GM12891 (cell line): ENCODE measurements at regions not wholly inside any gene's neighbourhood (a gene's known extent, or its start where the extent isn't known, plus 50 kb on each side); places are given as distances from the start of the nearest gene placed in this dataset.

ENCODE experiments used
- PAX5 ChIP-seq: IDR thresholded peaks from 2 replicates; pipeline ENCODE4 v1.6.1; 2011; ENCODE audit warnings: low read length, moderate library complexity, mild to moderate bottlenecking; ENCODE audit not compliant: insufficient read depth, severe bottlenecking
- POLR2A ChIP-seq: IDR thresholded peaks from 2 replicates; pipeline ENCODE4 v1.6.1; 2011; ENCODE audit warnings: low read depth, low read length, control low read depth
- POLR2AphosphoS5 ChIP-seq: IDR thresholded peaks from 2 replicates; pipeline ENCODE4 v1.6.1; 2011; ENCODE audit warnings: low read depth, low read length, control low read depth
- POU2F2 ChIP-seq: IDR thresholded peaks from 2 replicates; pipeline ENCODE4 v1.6.1; 2011; ENCODE audit warnings: low read depth, mild to moderate bottlenecking, control low read depth, low read length, moderate library complexity
- SPI1 ChIP-seq: IDR thresholded peaks from 2 replicates; pipeline ENCODE4 v1.6.1; 2011; ENCODE audit warnings: low read depth, low read length, control low read depth
- TAF1 ChIP-seq: IDR thresholded peaks from 2 replicates; pipeline ENCODE4 v1.6.1; 2011; ENCODE audit warnings: low read depth, low read length, control low read depth

DNA sequence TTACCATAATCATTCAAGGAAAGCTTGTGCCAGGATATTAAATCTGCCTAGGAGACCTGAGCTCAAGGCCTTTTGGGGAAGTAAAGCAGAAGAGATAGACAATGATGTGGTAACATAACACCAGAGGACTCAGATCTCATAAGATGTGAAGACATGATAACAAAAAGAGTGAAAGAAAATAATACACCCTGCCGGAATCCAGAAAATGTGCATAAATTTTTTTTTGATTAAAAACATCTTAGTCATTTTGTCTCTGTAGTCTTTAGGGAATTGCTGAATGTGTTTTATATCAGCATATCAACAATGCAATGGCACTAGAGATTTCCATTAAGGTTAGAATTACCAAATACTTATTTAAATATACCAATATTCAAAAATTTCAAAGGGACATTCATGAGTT is 326.8 kb upstream of the ROBO1 start:
- no peak for TF ChIP-seq POLR2A
- no peak for TF ChIP-seq TAF1
- TF ChIP-seq POLR2AphosphoS5: no peak
- no peak for TF ChIP-seq SPI1
- no peak for TF ChIP-seq PAX5
- no peak for TF ChIP-seq POU2F2
